NT2/D1 (cell line): ENCODE measurements at regions not wholly inside any gene's neighbourhood (a gene's known extent, or its start where the extent isn't known, plus 50 kb on each side); places are given as distances from the start of the nearest gene placed in this dataset.

Source experiments
- SUZ12 ChIP-seq: IDR thresholded peaks from 2 replicates; pipeline ENCODE4 v1.6.1; 2011; ENCODE audit not compliant: insufficient read length, insufficient read depth; ENCODE audit errors: extremely low read depth
- YY1 ChIP-seq: IDR thresholded peaks from 2 replicates; pipeline ENCODE4 v1.6.1; 2011; ENCODE audit not compliant: insufficient read length, insufficient read depth
- ZNF274 ChIP-seq: IDR thresholded peaks from 2 replicates; pipeline ENCODE4 v1.6.1; 2011; ENCODE audit warnings: mild to moderate bottlenecking, low read depth, low read length

DNA sequence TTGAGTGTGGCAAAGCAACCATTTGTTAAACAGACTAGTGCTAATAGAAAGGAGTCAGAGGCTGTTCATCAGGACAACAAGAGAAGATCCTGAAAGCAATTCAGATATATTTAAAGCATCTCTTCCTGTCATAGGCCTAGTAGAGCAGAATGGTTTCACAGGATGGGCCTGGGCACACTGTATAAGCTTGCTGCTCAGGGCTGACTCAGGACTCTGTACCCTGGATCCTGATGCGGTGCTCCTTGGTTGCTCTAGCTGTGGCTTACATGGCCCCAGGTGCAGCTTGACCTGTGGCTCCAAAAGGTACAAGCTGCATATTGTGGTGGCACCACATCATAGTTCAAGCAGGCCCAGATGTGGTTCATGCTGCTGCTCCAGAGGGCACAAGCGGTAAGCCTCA lies 313.4 kb downstream of the ETNK1 start:
- TF ChIP-seq YY1 (no peak), ZNF274 (no peak), SUZ12 (no peak)
